HL-60/S4 treated with phorbol 12-myristate 13-acetate at 8.2 ng/mL for 4 days and 3 days (cell line): ENCODE measurements at regions not wholly inside any gene's neighbourhood (a gene's known extent, or its start where the extent isn't known, plus 50 kb on each side); places are given as distances from the start of the nearest gene placed in this dataset.

ENCODE experiments used
- in situ Hi-C: fragments of 300-500 bp; cut with MboI; formaldehyde crosslinking; loops from 2 replicates; pipeline ENCODE4 v1.15.0; 2022; ENCODE audit warnings: low sequenced_read_pairs

DNA sequence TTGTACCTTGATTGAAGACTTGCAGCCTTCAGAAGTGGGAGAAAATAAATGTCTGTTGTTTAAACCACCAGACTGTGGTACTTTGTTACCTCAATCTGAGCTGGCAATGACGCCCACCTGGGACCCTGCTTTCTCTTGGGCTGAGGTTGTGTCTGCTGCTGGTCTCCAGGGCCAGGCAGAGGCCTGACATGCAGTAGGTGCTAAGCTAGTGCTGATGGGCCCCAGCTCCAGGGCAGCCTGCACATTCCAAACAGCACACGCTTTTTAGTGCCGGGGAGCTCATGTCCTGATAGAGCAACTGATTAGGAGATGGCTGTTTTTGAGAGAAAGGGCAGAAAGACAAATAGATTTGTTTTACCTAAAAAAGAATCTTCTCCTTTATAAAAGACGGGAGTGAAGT, 664.0 kb upstream of the HS6ST1 start:
- in situ Hi-C loops: no loop called here

DNA sequence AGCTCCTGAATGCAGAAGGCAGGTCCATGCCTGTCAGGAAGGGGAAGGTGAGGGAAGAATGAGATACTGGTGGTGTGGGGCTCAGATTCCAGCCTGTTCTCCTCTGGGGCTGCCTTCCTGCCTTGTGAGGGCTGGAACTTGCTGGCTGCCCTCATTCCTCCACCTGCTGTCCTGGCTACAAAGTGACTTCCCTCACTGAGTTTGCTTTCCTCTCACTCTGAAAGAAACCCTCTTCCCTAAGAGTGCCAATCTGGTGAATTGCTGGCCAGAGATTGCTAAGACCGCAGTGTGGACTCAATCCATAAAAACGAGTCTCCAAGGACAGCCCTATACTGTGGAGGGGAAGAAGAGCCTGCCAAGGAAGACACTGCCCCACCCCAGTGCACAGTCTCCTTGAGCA, 664.4 kb upstream of the HS6ST1 start:
- in situ Hi-C loops: no loop called here

DNA sequence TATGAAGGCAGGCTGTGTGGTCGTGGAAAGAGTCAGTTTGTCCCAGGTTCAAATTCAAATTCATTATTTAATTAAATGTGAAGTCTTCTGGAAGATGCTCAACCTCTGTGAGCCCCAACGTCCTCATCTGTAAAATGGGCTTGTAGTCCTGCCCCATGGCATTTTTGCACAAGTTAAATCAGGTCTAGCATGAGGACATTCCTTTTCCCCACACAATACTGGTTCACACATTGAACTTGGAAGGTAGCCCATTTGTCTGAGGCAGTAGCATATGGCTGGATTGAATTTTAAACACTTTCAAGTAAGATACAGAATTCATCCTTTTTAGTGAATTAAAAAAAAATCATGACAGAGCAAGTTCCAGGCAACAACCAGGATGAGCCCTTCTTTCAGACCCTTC, 665.4 kb upstream of the HS6ST1 start:
- in situ Hi-C loops: no loop called here

DNA sequence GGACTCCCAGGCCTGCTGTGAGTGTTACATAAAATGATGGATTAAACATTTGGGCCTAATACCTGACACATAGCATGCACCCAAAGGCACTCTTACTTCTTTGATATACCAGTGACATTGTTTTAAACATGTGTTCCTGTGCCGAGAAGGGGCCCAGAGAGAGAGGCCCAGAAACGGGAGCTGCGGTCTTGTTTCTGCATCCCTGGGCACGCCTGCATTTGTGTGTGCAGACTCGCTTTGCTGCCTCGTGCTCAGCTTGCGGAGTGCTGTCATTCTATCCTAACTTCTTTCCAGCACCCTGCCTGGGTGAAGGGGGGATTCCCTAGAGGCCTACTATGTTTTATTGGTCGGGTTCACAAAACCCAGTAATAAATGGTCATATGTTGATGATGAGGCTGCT, 666.2 kb upstream of the HS6ST1 start:
- in situ Hi-C loops: no loop called here

DNA sequence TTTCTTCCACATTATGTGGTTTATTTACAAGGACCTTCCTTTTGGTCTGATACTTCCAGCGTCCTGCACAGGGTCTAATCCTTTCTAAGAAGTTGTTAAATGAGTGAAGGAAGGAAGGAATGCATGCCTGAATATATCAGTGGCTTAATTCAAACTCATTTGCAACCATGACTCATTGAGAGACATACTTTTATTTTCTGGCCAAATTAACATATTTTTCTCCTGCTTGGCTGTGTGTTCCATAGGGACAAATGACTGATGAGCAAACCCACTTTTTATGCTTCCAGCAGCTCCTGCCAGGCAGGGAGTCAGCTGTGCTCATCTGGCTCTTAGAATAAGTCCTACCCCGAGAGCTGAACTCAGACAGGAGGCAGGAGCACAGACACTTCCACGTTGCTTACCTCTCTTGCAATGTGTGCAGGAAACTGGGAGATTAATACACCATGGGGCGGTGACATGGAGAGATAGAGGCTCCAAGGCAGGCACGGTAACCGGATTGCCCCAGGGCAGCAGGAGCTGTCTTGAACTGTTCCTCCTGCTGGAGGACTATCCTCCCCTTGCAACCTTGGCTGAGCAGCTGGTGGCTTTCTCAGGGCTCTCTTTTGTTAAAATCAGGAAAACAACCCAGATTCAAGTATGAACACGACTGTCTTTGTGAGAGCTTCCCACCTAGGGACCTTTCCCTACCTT, 667.5 kb upstream of the HS6ST1 start:
- in situ Hi-C loops: no loop called here

DNA sequence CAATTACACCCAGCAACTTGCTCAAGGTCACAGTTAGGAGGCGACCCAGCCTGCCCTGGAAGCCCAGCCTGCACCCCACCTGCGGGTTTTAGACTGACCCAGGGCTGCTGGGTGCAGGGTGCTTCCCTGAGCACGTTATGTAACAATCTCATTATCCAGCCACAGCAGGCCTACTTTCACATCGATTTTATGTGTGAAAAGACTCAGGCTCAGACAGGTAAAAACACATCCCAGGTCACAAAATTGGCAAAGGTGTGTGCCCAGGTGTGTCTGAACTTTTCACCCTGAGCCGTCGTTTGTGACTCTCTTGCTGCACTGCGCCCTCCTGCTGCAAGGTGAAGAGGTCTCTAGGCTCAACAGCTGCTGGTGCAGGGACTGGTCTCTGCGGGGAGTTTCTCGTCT, 668.2 kb upstream of the HS6ST1 start:
- in situ Hi-C loops: no loop called here

DNA sequence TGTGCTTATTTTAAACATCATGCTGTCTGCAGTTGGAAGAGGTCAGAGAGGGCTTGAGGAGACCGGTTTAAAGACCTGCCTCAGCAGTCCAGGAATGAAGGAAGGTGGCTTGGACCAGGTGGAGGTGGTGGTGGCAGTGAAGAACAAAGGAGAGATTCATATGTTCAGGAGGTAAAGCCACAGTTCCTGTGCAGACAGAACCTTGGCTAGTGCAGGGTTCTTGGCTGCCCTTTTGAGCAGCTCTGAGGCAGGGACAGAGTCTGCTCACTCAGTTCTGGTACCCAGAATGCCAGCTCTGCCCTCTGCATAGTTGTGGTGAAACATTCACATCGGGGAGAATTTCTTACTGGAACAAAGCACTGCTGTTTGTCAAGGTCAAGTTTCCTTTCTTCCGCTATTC, 669.7 kb upstream of the HS6ST1 start:
- in situ Hi-C loops: no loop called here

DNA sequence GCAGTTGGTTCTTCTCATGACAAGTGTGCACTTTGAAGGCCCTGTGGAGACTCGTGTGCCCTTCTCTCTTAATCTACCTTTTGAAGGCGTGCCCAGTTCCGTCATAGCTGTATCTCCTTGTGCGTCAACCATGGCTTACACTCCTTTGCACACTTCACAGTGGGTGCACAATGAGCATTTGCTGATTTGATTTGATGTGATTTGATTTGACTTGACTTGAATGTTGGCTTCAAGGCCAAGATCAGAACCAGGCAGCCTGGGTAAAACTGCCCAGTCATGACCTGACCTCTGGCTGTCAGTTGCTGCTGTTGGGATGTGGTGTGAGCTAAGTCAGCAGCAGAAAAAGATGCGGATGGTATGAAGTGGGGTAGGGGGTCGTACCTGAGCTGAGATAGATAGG, 670.3 kb upstream of the HS6ST1 start:
- in situ Hi-C loops: no loop called here

DNA sequence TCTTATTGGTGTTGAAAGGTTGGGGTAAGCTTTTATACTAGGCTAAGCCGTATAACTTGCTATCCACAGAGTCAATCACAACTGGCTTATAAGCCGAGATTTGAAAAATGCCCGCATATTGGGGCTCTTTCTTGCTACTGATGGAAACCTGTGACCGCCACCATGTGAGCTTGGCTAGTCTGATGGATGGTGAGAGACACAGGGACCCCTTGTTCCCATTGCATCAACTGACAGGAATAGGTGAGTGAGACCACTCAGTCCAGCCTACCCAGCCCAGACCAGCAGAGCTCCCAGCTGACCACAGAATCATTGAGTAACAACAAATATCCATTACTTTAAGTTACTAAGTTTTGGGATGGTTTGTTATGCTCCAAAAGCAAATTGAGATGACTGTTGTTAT, 676.4 kb upstream of the HS6ST1 start:
- in situ Hi-C loops: no loop called here

DNA sequence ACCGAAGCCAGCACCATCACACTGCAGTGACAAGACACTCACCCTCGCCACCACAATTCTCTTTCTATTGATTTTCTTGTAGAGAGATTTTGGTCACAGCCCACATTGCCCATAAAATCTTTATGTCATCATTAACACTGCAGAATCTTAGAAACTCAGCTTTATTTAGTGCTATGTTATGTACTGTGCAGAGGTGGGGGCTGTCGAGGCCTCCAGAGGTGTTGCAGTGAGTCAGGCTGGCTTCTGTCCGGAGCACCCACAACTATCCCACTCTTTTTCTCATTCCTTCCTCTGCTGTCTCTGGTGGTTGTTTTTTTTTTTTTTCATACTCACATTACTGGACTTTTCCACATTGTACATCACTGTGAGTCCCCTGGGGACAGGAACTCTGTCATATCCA, 677.4 kb upstream of the HS6ST1 start:
- in situ Hi-C loops: no loop called here

DNA sequence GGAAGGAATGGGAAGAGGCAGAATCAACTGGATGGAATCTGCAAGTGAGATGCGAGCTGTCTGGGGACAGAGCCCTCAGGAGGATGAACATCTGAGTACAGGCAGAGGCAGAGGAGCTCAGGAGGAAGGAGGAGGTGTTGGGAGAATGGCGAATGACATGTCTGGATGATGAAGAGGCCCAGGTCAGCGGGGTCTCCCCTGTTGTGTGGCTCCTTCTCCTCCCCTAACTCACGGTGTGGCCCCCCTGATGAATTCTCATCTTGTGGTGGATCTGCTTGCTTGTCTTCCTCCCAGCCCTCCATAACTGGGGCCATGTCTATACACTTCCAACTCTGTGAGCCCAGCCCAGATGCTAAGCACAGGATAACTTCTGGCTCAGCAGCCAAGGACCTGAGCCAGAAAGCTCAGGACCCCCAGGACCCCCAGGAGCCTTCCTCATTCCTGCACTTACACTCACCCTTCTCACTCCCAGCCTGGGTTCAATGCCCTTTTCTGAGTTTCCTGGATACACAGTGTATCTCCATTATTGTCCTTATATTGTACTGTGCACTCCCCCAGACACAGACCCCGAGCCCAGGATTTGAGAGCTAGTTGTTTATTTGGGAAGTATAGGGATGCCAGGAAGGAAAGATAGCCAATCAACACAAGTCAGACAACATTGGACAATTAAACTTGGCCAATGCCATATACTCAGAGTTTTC, 678.6 kb upstream of the HS6ST1 start:
- in situ Hi-C loops: no loop called here

DNA sequence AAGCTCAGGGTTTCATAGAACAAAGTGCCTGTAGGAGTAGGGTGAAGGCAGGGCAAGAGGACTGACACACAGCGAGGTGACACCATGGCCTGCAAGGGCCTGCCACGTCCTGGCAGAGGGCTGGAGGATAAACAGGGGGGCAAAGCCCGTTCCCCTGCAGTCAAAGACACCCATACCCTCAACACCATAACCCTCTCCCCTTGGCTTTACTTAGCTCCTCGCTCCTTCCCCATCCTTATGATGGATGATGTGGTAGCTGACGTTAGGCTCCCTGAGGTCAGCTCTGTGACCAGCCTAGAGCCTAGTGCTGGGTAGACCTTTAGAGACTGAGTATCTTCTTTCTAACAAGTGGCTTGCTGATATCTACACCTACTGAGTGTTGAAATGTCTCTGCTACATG, 683.3 kb upstream of the HS6ST1 start:
- in situ Hi-C loops: no loop called here

DNA sequence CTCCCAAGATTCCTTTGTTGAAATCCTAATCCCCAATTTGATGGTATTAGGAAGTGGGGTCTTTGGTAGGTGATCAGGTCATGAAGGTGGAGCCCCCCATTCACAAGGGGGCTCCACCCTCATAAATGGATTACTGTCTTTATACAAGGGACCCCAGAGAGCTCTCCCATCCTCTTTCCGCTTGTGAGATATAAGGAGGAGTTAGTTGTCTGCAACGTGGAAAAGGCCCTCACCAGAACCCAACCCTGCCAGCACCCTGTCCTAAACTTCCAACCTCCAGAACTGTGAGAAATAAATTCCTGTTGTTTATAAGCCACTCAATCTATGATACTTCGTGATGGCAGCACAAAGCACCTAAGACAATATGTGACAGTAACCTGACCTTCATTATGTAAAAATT, 684.1 kb upstream of the HS6ST1 start:
- in situ Hi-C loops: no loop called here

DNA sequence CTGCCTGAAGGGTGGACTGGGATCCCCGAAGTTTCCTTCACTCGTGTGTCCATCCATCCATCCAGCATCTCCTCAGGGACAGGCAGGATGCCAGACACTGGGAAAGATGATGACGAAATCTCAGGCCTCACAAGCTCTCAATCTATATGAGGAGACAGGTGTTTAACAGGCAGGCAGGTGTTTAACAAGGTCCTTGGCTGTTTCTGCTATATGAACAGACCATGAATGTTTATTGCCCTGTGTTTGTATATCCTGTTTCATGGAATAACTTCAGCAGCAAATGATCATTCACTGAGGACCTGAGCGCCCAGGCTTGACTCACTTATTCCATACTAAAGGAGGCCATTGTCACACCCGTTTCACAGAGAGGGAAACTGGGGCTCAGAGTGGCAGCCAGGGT, 685.8 kb upstream of the HS6ST1 start:
- in situ Hi-C loops: no loop called here

DNA sequence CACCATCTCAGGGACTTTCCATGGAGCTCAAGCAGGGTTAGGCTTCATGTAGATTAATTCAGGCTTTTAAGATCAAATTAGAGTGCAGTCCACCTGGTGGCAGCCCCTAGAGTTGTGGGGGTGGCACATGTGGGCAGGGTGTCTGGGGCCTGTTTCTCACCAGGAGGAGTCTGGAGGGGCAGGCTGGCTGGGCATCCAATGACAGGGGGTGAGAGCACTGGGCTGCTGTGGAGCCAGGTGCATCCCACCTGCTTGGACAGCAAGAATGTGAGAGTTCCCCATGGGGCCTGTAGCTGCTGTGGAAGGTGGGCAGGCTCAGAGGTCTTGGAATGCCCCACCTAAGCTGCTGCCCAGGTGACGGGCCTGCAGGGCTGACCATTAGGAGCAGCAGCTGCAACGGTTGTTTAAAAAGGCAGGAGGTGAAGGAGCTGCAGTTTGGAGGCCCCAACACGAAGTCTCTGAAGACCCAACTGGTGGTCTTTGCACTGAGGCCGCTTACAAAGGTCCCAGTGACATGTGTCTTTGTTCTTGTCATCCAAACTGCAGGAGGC, 686.3 kb upstream of the HS6ST1 start:
- in situ Hi-C loops: no loop called here

DNA sequence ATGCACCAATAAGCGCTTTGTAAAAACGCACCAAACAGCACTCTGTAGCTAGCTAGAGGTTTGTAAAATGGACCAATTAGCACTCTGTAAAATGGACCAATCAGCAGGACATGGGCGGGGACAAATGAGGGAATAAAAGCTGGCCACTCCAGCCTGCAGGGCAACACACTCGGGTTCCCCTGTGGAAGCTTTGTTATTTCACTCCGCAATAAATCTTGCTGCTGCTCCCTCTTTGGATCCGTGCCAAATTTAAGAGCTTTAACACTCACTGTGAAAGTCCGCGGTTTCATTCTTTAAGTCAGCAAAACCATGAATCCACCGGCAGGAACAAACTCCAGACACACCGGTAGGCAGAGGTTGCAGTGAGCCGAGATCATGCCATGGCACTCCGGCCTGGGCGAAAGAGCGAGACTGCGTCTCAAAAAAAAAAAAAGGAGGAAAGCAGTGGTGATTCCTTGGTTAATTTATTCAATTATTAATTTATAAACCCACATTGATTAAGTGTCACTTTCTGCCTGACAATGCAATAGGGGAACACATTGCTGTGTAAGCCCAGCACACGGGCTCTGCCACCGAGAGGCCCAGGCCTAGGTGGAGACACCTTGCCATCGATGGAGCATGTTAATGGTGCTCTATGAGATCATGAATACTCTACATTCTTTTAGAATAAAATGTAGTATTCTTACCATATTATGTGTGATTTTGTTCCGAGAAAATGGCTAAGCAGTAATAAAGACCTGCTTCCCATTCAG, 687.6 kb upstream of the HS6ST1 start:
- in situ Hi-C loops: no loop called here

DNA sequence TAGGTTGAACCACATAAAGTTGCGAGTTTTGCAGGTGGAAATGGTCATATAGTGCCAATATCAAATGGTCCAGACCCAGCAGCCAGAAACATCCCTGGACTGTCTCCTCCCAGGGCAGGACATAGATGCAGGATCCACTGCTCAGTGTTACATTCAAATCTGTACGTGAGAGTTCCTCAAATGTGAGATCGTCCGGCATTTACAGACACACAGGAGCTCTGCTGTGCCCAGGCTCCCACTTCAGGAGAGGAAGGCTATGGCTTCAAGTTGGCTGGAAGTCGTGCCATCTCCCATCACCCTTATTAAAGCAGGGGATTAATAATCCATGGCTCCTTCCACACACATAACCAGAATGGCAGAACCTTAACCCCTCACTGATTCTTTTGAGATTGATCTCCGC, 688.2 kb upstream of the HS6ST1 start:
- in situ Hi-C loops: no loop called here

DNA sequence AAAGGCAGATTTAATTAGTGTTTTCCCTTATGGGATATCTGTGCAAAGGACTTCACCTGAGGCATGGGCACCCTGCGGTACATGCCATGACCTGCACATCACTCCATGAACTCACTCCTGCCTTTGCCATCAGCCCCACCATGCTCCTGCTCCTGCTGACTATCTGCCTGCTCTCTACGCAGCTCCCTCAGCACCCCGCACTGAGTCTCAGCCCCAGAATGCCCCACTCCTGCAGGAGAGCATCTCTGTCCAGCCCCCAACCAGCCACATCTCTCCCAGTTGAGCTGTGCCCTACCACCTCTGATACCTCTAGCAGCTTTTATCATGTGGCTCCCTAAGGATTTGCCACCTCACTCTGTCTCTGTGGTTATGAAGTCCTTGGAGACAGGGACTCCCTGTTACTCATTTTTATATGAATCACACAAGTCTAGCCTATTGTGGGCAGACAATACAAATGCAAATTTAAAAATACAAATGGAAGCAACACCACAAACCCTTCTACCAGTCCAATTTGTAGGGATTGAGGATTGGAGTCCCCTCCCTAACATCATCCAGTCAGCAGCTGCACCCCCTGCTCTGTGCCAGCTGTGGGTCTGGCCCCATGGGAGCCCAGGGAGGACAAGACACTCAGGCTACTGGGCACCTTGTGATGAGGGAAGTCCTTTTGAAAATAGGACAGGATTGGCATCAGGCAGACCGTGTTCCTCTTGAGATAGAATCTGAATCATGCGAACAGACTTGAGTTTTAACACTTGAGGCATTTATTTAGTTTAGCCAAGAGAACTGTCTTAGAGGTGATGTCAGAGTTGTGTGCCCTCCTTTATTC, 689.6 kb upstream of the HS6ST1 start:
- in situ Hi-C loops: no loop called here

DNA sequence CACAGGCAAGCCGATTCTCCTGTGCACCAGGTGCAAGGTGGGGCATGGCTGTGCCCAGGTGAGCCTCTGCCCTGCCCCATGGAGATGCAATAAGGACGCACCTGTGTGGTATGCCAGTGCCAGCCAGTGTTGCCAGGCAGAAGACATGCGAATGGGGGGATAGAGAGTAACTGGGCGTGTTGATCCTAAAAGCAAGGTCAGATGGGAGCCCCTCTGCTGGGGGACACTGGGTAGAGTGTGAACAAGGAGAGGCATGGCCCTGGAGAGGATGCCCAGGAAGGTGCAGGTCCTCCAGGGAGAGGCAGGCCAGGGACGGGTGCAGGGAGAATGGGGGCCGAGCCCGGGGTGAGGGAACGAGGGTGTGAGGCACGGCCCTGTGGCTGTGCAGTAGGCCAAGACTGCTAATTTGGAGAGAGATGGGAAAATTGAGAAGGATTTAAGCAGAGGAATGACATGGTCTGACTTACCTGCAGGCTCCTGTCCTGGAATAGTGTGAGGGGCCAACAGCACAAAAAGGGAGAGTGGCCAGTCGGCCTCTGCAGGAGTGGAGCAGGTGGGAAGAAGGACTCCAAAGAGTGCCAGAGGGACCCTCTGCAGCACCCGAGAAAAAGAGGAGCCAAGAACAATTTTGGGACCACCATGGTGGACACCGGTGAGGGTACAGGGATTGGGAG, 690.4 kb upstream of the HS6ST1 start:
- in situ Hi-C loops: no loop called here

DNA sequence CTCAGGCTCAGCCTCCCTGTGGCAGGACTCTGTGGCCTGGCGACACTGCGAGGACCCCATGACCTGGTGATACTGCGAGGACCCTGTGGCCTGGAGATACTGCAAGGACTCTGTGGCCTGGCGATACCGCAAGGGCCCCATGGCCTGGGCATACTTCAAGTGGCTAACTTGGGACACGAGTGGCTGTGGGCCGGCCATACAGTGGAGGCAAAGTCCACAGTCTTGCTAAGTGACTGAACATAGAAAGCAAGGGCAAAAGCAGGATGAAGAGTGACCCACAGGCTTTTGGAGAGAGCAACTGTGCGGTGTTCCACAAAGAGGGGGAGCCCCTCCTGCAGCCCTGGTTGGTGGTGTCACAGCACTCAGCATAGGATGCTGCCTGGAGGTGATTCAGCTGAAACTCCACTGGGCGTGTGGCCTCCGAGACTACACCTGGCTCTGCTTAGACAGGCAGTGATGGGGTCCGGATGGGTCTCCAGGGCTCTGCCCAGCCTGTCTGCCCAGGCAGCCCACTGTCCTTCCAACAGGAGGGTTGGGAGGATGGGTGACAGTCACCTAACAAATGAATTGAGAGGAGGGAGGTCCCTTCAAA, 691.0 kb upstream of the HS6ST1 start:
- in situ Hi-C loops: no loop called here
